ENCODE measurements at regions not wholly inside any gene's neighbourhood (a gene's known extent, or its start where the extent isn't known, plus 50 kb on each side); places are given as distances from the start of the nearest gene placed in this dataset.

GRCh38 chr13:54133746-54134145 is 1105.1 kb downstream of the OLFM4 start:
- no peak overlapping the region for H3K4me3 ChIP-seq (ENCODE audit: low read depth, low read length)
- no peak for TF ChIP-seq CTCF (conservative IDR thresholded peaks at IDR 0.05; ENCODE audit: low read depth, low read length)
- DNase-seq (ENCODE audit: low read depth): no peak

- DNase-seq (ENCODE audit: low read depth): no peak
- no peak overlapping the region for H3K4me3 ChIP-seq (ENCODE audit: low read depth, low read length)
These were observed 1116.2 kb downstream of the OLFM4 start for GRCh38 chr13:54144828-54145227.

GRCh38 chr13:54150851-54151250 is 1122.2 kb downstream of the OLFM4 start:
- no peak for DNase-seq (ENCODE audit: low read depth)
- no peak for TF ChIP-seq CTCF (conservative IDR thresholded peaks at IDR 0.05; ENCODE audit: low read depth, low read length)
- no peak overlapping the region for H3K4me3 ChIP-seq (ENCODE audit: low read depth, low read length)

More at GRCh38 chr13:54144828-54145227, 1116.2 kb downstream of the OLFM4 start:
- no peak for TF ChIP-seq CTCF (conservative IDR thresholded peaks at IDR 0.05; ENCODE audit: low read depth, low read length)

GRCh38 chr13:54162069-54162468 is 1133.5 kb downstream of the OLFM4 start:
- TF ChIP-seq CTCF (conservative IDR thresholded peaks at IDR 0.05; ENCODE audit: low read depth, low read length): no peak
- no peak for DNase-seq (ENCODE audit: low read depth)
- H3K4me3 ChIP-seq (ENCODE audit: low read depth, low read length): no peak overlapping the region

GRCh38 chr13:54165581-54166215 is 1137.1 kb downstream of the OLFM4 start:
- TF ChIP-seq CTCF (conservative IDR thresholded peaks at IDR 0.05; ENCODE audit: low read depth, low read length): no peak
- H3K4me3 ChIP-seq (ENCODE audit: low read depth, low read length): no peak overlapping the region
- DNase-seq (ENCODE audit: low read depth): no peak

GRCh38 chr13:54173996-54174395 is 1145.4 kb downstream of the OLFM4 start:
- TF ChIP-seq CTCF (conservative IDR thresholded peaks at IDR 0.05; ENCODE audit: low read depth, low read length): no peak
- DNase-seq (ENCODE audit: low read depth): no peak
- no peak overlapping the region for H3K4me3 ChIP-seq (ENCODE audit: low read depth, low read length)

- H3K4me3 ChIP-seq (ENCODE audit: low read depth, low read length): no peak overlapping the region
- no peak for DNase-seq (ENCODE audit: low read depth)
- TF ChIP-seq CTCF (conservative IDR thresholded peaks at IDR 0.05; ENCODE audit: low read depth, low read length): no peak
These were observed 1146.9 kb downstream of the OLFM4 start for GRCh38 chr13:54175466-54175865.
